HG03045 (cell line): ENCODE measurements at regions not wholly inside any gene's neighbourhood (a gene's known extent, or its start where the extent isn't known, plus 50 kb on each side); places are given as distances from the start of the nearest gene placed in this dataset.

Experiments
- ATAC-seq: cut with Tn5 transposase; IDR thresholded peaks from one replicate; pipeline ENCODE4 v1.9.1; 2021; ENCODE audit warnings: mild to moderate bottlenecking, moderate library complexity; ENCODE audit not compliant: unreplicated experiment

GRCh38 chr10:7478727-7479457, 68.1 kb upstream of the SFMBT2 start:
- no peak for ATAC-seq

GRCh38 chr10:7477538-7478334, 66.9 kb upstream of the SFMBT2 start:
- ATAC-seq = no peak

- ATAC-seq = no peak
These were observed 65.1 kb upstream of the SFMBT2 start for GRCh38 chr10:7475939-7476338.

GRCh38 chr10:7475046-7475911, 64.4 kb upstream of the SFMBT2 start:
- ATAC-seq = no peak

- no peak for ATAC-seq
These were observed 63.6 kb upstream of the SFMBT2 start for GRCh38 chr10:7474388-7474787.

- no peak for ATAC-seq
These were observed 62.6 kb upstream of the SFMBT2 start for GRCh38 chr10:7473474-7473873.

GRCh38 chr10:7471720-7472367, 61.0 kb upstream of the SFMBT2 start:
- peak; percentile 85 for ATAC-seq

- no peak for ATAC-seq
These were observed 59.5 kb upstream of the SFMBT2 start for GRCh38 chr10:7470371-7470770.

- no peak for ATAC-seq
These were observed 56.3 kb upstream of the SFMBT2 start for GRCh38 chr10:7467031-7467667.

GRCh38 chr10:7464691-7465090, 53.9 kb upstream of the SFMBT2 start:
- ATAC-seq = no peak
